H9 (cell line): ENCODE measurements at regions not wholly inside any gene's neighbourhood (a gene's known extent, or its start where the extent isn't known, plus 50 kb on each side); places are given as distances from the start of the nearest gene placed in this dataset.

Source experiments
- DNase-seq: peaks from one replicate; pipeline ENCODE4 v3.0.0-alpha.2; 2017
- H2AFZ ChIP-seq: one replicate; pipeline ENCODE4 v1.6.1; 2013; ENCODE audit warnings: mild to moderate bottlenecking, low read length, control low read depth, moderate library complexity
- H2AK5ac ChIP-seq: 2 replicates; pipeline ENCODE4 v1.6.1; 2013; ENCODE audit warnings: low read length, control low read depth, mixed read lengths; ENCODE audit not compliant: insufficient read length
- H2BK120ac ChIP-seq: one replicate; pipeline ENCODE4 v1.6.1; 2013; ENCODE audit warnings: low read depth, mild to moderate bottlenecking, low read length, control low read depth, inconsistent platforms; ENCODE audit not compliant: poor library complexity, severe bottlenecking
- H2BK12ac ChIP-seq: 2 replicates; pipeline ENCODE4 v1.6.1; 2013; ENCODE audit warnings: low read length, control low read depth, mixed read lengths, low read depth; ENCODE audit not compliant: insufficient read length
- H2BK15ac ChIP-seq: 2 replicates; pipeline ENCODE4 v1.6.1; 2013; ENCODE audit warnings: low read depth, low read length, control low read depth
- H2BK20ac ChIP-seq: one replicate; pipeline ENCODE4 v1.6.1; 2013; ENCODE audit warnings: low read depth, mild to moderate bottlenecking, low read length, control low read depth, inconsistent platforms; ENCODE audit not compliant: poor library complexity, severe bottlenecking
- H2BK5ac ChIP-seq: 2 replicates; pipeline ENCODE4 v1.6.1; 2013; ENCODE audit warnings: low read length, control low read depth, mixed read lengths; ENCODE audit not compliant: insufficient read length
- H3K14ac ChIP-seq: 2 replicates; pipeline ENCODE4 v1.6.1; 2013; ENCODE audit warnings: low read length, control low read depth; ENCODE audit not compliant: insufficient read depth
- H3K18ac ChIP-seq: 2 replicates; pipeline ENCODE4 v1.6.1; 2013; ENCODE audit warnings: low read depth, mild to moderate bottlenecking, mixed read lengths, low read length, control low read depth; ENCODE audit not compliant: insufficient read length
- H3K23ac ChIP-seq: 2 replicates; pipeline ENCODE4 v1.6.1; 2013; ENCODE audit warnings: low read length, control low read depth, mixed read lengths, low read depth; ENCODE audit not compliant: insufficient read length
- H3K23me2 ChIP-seq: 2 replicates; pipeline ENCODE4 v1.6.1; 2013; ENCODE audit warnings: low read depth, mild to moderate bottlenecking, mixed read lengths, low read length, control low read depth; ENCODE audit not compliant: insufficient read length, poor library complexity, severe bottlenecking
- H3K27ac ChIP-seq: 2 replicates; pipeline ENCODE4 v1.5.1; 2013; ENCODE audit warnings: low read length, control low read depth, mixed read lengths, low read depth; ENCODE audit not compliant: insufficient read length
- H3K27me3 ChIP-seq: 2 replicates; pipeline ENCODE4 v1.6.1; 2013; ENCODE audit warnings: low read length, control low read depth, inconsistent platforms; ENCODE audit not compliant: insufficient read depth
- H3K4ac ChIP-seq: 2 replicates; pipeline ENCODE4 v1.6.1; 2013; ENCODE audit warnings: low read depth, mild to moderate bottlenecking, control low read depth, inconsistent platforms, low read length, moderate library complexity
- H3K4me1 ChIP-seq: 2 replicates; pipeline ENCODE4 v1.6.1; 2013; ENCODE audit warnings: low read length, control low read depth, inconsistent platforms; ENCODE audit not compliant: insufficient read depth
- H3K4me2 ChIP-seq: 2 replicates; pipeline ENCODE4 v1.6.1; 2013; ENCODE audit warnings: low read length, control low read depth, mixed read lengths; ENCODE audit not compliant: insufficient read length, insufficient read depth
- H3K56ac ChIP-seq: 2 replicates; pipeline ENCODE4 v1.6.1; 2013; ENCODE audit warnings: low read depth, mild to moderate bottlenecking, mixed read lengths, low read length, control low read depth; ENCODE audit not compliant: insufficient read length
- H3K79me1 ChIP-seq: 2 replicates; pipeline ENCODE4 v1.6.1; 2013; ENCODE audit warnings: low read depth, mild to moderate bottlenecking, moderate library complexity, low read length, control low read depth, inconsistent platforms; ENCODE audit not compliant: insufficient read depth, poor library complexity, severe bottlenecking
- H3K79me2 ChIP-seq: 2 replicates; pipeline ENCODE4 v1.6.1; 2013; ENCODE audit warnings: low read length, control low read depth, inconsistent platforms; ENCODE audit not compliant: insufficient read depth
- H3K9ac ChIP-seq: 2 replicates; pipeline ENCODE4 v1.6.1; 2013; ENCODE audit warnings: low read length, control low read depth, mixed read lengths; ENCODE audit not compliant: insufficient read length; ENCODE audit errors: extremely low read depth
- H3K9me3 ChIP-seq: one replicate; pipeline ENCODE4 v1.6.1; 2013; ENCODE audit warnings: low read depth, low read length, inconsistent platforms; ENCODE audit not compliant: control insufficient read depth
- H3T11ph ChIP-seq: one replicate; pipeline ENCODE4 v1.6.1; 2013; ENCODE audit warnings: mild to moderate bottlenecking, low read length, control low read depth, inconsistent platforms
- H4K20me1 ChIP-seq: one replicate; pipeline ENCODE4 v1.6.1; 2013; ENCODE audit not compliant: control insufficient read depth, insufficient read length, insufficient read depth
- H4K5ac ChIP-seq: 2 replicates; pipeline ENCODE4 v1.6.1; 2013; ENCODE audit warnings: low read depth, mild to moderate bottlenecking, mixed read lengths, low read length, control low read depth; ENCODE audit not compliant: insufficient read length
- H4K8ac ChIP-seq: replicated peaks from 2 replicates; pipeline ENCODE4 v1.6.1; 2013; ENCODE audit warnings: low read length, control low read depth, mixed read lengths, low read depth; ENCODE audit not compliant: insufficient read length
- H4K91ac ChIP-seq: 2 replicates; pipeline ENCODE4 v1.6.1; 2013; ENCODE audit warnings: low read depth, mild to moderate bottlenecking, moderate library complexity, mixed read lengths, low read length, control low read depth; ENCODE audit not compliant: insufficient read length
- H3K27ac Mint-ChIP-seq, 3 experiments: 2 replicates in 2 of 3; 3 replicates in 1 of 3; pipeline ENCODE4 v1.8.0; 2020 to 2021; ENCODE audit warnings: mixed read lengths in 3 of 3, mild to moderate bottlenecking in 1 of 3, moderate library complexity in 1 of 3
- H3K27me3 Mint-ChIP-seq: 2 replicates; pipeline ENCODE4 v1.8.0; 2021; ENCODE audit warnings: low read depth, mild to moderate bottlenecking, moderate library complexity, mixed read lengths
- H3K36me3 Mint-ChIP-seq, 3 experiments: 2 replicates in 2 of 3; 3 replicates in 1 of 3; pipeline ENCODE4 v1.8.0; 2020 to 2021; ENCODE audit warnings: low read depth in 3 of 3, mixed read lengths in 3 of 3; ENCODE audit not compliant: insufficient read depth in 1 of 3
- H3K4me1 Mint-ChIP-seq, 2 experiments: 2 replicates each; pipeline ENCODE4 v1.8.0; 2020; ENCODE audit warnings: mixed read lengths in 2 of 2
- H3K4me3 Mint-ChIP-seq, 2 experiments: 2 replicates in 1 of 2; 3 replicates in 1 of 2; pipeline ENCODE4 v1.8.0; 2020 to 2021; ENCODE audit warnings: mild to moderate bottlenecking in 2 of 2, mixed read lengths in 2 of 2, moderate library complexity in 1 of 2
- H3K9me3 Mint-ChIP-seq, 2 experiments: 2 replicates in 1 of 2; 3 replicates in 1 of 2; pipeline ENCODE4 v1.8.0; 2020; ENCODE audit warnings: mild to moderate bottlenecking in 2 of 2, mixed read lengths in 2 of 2, moderate library complexity in 1 of 2
- CTCF ChIP-seq: fragments of 200-600 bp; sonication (generic); conservative IDR thresholded peaks from 3 replicates; pipeline ENCODE4 v1.8.0; 2021; ENCODE audit warnings: antibody characterized with exemption, mild to moderate bottlenecking
- WGBS: extraction: QIAGEN DNeasy Blood & Tissue Kit; methylation state at CpG from one replicate; pipeline ENCODE4 v1.1.7; 2013; ENCODE audit warnings: missing lambda C conversion rate, low lambda C conversion rate, mixed read lengths; ENCODE audit not compliant: insufficient read length; ENCODE audit errors: extremely low coverage; 5-methylcytosine and 5-hydroxymethylcytosine counted together

- Histone ChIP-seq H3K79me2 (no peaks in the 10 kb centered on the region), H3K56ac (no peak overlapping the region), H4K91ac (no peak overlapping the region), H3K27me3 (no peaks in the 10 kb centered on the region), H2BK15ac (no peak overlapping the region), H3K4ac (no peak overlapping the region), H3K14ac (no peak overlapping the region), H2AFZ (no peak overlapping the region), H3K23ac (no peak overlapping the region), H3K4me1 (no peaks in the 10 kb centered on the region), H3K9ac (no peak overlapping the region), H3K23me2 (no peaks in the 10 kb centered on the region), H2BK120ac (no peak overlapping the region), H2BK12ac (no peak overlapping the region), H3K27ac (no peak overlapping the region), H3K4me2 (no peak overlapping the region), H3K18ac (no peak overlapping the region), H4K20me1 (no peaks in the 10 kb centered on the region), H2AK5ac (no peak overlapping the region), H4K8ac (no peak overlapping the region), H2BK20ac (no peak overlapping the region), H3T11ph (no peak overlapping the region), H2BK5ac (no peak overlapping the region), H4K5ac (no peak overlapping the region), H3K79me1 (no peaks in the 10 kb centered on the region), H3K9me3 (no peaks in the 10 kb centered on the region)
- TF ChIP-seq CTCF = no peak
- Mint-ChIP-seq H3K27ac (no peak overlapping the region), H3K36me3 (no peaks in the 10 kb centered on the region; a peak in 1 of 7 replicates), H3K27me3 (no peaks in the 10 kb centered on the region; the same call in 1 of the 2 replicates), H3K9me3 (no peaks in the 10 kb centered on the region), H3K4me1 (peaks cover 10 to 14% of the 10 kb centered on the region in 2 experiments), H3K4me3 (no peak overlapping the region)
- DNase-seq = no peak
- WGBS = no CpG with 5 or more reads among the region's 5 CpGs
Observed at GRCh38 chr7:46157404-46157803, 236.3 kb upstream of the IGFBP3 start.
